ENCODE measurements at regions not wholly inside any gene's neighbourhood (a gene's known extent, or its start where the extent isn't known, plus 50 kb on each side); places are given as distances from the start of the nearest gene placed in this dataset.

DNA sequence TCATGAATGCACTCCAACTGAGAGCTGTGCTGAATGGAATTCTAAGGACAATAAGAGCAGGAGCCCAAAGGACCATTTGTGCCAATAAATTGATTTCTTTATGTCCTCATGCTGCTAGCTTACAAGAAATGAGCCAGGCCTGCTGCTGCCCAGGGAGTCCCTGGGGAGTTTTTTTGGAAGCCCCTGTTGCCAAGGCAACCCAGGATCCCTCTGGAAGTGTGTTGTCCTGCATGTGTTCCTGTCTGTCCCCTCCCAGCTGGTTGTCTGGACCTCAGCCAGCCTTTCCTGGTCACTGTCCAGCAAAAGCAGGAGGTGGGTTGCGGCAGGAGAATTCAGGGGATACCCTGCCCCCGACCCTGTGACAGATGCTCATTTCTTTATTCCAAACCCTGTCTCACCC is 51.0 kb upstream of the GPRC5B start (continued):
- TF ChIP-seq SIRT6 (IDR thresholded peaks at IDR 0.05; ENCODE audit: low read length): no peak

Data from H1 (cell line).